Body of pancreas (tissue), 4 donors: ENCODE measurements at regions not wholly inside any gene's neighbourhood (a gene's known extent, or its start where the extent isn't known, plus 50 kb on each side); places are given as distances from the start of the nearest gene placed in this dataset.

Experiments used
- POLR2A ChIP-seq, 3 donors: fragments of 450-650 bp; IDR thresholded peaks; one replicate each; pipeline ENCODE4 v1.6.1; 2016; ENCODE audit warnings: antibody characterized with exemption in 3 of 3, mild to moderate bottlenecking in 2 of 3
- TF ChIP-seq, protein P1 (sequence below), 7 experiments: fragments of 450-650 bp in 4 of 7; fragments of 200-600 bp in 3 of 7; sonication (generic) in 3 of 7; IDR thresholded peaks; one replicate each; pipeline ENCODE4 v1.5.1; 2016 to 2019; ENCODE audit warnings: antibody characterized with exemption in 7 of 7

DNA sequence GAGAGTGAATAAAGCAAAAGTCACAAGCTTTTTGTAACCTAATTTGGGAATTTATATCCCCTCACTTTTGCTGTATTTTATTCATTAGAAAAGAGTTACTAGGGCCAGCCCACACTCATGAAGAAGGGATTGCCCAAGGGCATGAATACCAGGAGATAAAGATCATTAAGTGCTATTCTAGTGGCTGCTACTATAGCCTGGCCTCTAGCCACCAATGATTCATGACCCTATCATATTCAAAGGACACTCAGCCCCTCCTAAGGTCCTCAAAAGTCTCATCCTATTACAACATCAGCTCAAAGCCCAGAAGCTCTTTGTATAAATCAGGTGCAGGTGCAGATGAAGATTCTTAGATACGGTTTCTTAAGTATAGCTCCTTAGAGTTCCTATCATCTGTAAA lies 518.1 kb downstream of the TRHDE start:
- TF ChIP-seq, protein P1, sequence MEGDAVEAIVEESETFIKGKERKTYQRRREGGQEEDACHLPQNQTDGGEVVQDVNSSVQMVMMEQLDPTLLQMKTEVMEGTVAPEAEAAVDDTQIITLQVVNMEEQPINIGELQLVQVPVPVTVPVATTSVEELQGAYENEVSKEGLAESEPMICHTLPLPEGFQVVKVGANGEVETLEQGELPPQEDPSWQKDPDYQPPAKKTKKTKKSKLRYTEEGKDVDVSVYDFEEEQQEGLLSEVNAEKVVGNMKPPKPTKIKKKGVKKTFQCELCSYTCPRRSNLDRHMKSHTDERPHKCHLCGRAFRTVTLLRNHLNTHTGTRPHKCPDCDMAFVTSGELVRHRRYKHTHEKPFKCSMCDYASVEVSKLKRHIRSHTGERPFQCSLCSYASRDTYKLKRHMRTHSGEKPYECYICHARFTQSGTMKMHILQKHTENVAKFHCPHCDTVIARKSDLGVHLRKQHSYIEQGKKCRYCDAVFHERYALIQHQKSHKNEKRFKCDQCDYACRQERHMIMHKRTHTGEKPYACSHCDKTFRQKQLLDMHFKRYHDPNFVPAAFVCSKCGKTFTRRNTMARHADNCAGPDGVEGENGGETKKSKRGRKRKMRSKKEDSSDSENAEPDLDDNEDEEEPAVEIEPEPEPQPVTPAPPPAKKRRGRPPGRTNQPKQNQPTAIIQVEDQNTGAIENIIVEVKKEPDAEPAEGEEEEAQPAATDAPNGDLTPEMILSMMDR (IDR thresholded peaks at IDR 0.05) = no peak
- no peak for TF ChIP-seq POLR2A (IDR thresholded peaks at IDR 0.05)
